ENCODE measurements at regions not wholly inside any gene's neighbourhood (a gene's known extent, or its start where the extent isn't known, plus 50 kb on each side); places are given as distances from the start of the nearest gene placed in this dataset.

DNA sequence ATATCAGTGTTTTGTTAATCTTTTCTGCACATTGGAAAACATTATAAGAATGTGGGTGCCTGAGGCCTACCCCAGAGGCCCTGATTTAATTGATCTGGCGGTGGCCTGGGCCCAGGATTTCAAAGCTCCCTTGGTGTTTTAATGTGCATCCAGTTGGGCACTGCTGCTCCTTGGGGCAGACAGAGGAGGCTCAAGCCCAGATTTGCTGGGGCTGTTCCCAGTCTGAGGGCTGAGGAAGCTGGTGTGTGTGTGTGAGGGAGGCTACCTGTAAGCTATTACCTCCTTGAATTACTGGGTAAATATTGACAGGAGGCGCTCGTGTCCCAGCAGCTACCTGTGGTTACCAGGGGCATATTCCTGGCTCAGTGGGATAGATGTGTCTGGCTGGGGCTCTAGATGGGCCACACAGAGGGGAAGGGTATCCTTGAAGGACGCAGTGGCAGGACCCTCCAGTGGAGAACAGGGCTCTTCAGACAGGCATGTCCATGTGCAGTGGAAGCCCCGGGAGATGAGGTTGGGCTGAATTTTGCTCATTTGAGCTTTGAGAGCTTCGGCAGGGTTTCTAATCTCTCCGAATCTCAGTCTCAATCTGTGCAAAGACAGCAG, 975.4 kb upstream of the ZNF722 start:
- Histone ChIP-seq H3K14ac (ENCODE audit: low read length) (no peak overlapping the region), H3K23ac (ENCODE audit: low read depth, low read length, poor library complexity) (no peak overlapping the region), H3K27ac (replicated peaks; ENCODE audit: low read length) (no peak overlapping the region), H3K36me3 (replicated peaks in 1 of 2; ENCODE audit: control insufficient read depth in 2 of 2, insufficient read depth in 2 of 2, low read length in 2 of 2) (no peaks in the 10 kb centered on the region), H4K8ac (ENCODE audit: low read depth, low read length) (no peak overlapping the region), H3K4me1 (ENCODE audit: control insufficient read depth in 2 of 2, insufficient read depth in 1 of 2, low read depth in 1 of 2, low read length in 2 of 2) (no peaks in the 10 kb centered on the region), H3K9me3 (replicated peaks in 1 of 2; ENCODE audit: control insufficient read depth in 2 of 2, insufficient read depth in 1 of 2, low read depth in 1 of 2, low read length in 2 of 2) (peaks cover 0 to 34% of the 10 kb centered on the region in 2 donors), H2BK5ac (ENCODE audit: low read length) (no peak overlapping the region), H3K27me3 (ENCODE audit: control insufficient read depth in 3 of 3, insufficient read depth in 3 of 3, low read depth in 1 of 3, low read length in 3 of 3) (no peaks in the 10 kb centered on the region), H2BK120ac (ENCODE audit: low read depth, low read length) (no peak overlapping the region), H3K9ac (ENCODE audit: low read depth, low read length, poor library complexity) (no peak overlapping the region), H3K4ac (ENCODE audit: low read length) (no peak overlapping the region), H3K79me1 (ENCODE audit: low read depth, low read length) (no peaks in the 10 kb centered on the region), H2AK5ac (ENCODE audit: low read depth, low read length) (no peak overlapping the region), H3K4me3 (ENCODE audit: low read length in 2 of 2) (no peak overlapping the region), H3K4me2 (ENCODE audit: insufficient read depth, low read length, poor library complexity, severe bottlenecking) (no peak overlapping the region), H3K18ac (ENCODE audit: low read length) (no peak overlapping the region), H2BK15ac (ENCODE audit: low read length) (no peak overlapping the region), H4K91ac (ENCODE audit: low read depth, low read length, poor library complexity) (no peak overlapping the region), H2AFZ (ENCODE audit: low read length) (no peak overlapping the region), H2BK12ac (ENCODE audit: low read length) (no peak overlapping the region)
- WGBS, 2 donors (ENCODE audit: extremely low coverage in 2 of 2, insufficient read length in 2 of 2, insufficient replicate concordance in 1 of 2) = no CpG with 5 or more reads among the region's 7 CpGs
- no peak for DNase-seq (ENCODE audit: low spot score)

DNA sequence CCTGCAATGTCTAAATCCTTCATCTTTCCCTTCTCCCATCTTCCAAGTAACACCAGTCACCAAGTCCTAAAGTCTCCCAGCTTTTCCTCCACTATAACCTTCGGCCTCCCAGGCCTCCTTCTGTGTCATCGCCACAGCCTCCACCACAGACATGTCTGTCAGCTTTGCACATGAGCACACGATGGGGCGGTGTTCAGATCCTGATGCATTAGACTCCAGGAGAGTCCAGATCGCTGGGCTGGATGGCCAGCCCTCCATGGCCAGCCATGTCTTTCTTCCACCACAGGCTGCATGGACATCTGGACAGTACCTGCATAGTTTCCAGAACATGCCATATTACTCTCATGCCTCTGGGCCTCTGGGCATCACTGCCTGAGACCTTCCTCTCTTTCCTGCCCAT, 974.2 kb upstream of the ZNF722 start:
- Histone ChIP-seq H2BK15ac (ENCODE audit: low read length) (no peak overlapping the region), H3K4me3 (ENCODE audit: low read length in 2 of 2) (peak overlapping the region in 1 of 2 donors; percentile 45), H3K23ac (ENCODE audit: low read depth, low read length, poor library complexity) (no peak overlapping the region), H3K36me3 (replicated peaks in 1 of 2; ENCODE audit: control insufficient read depth in 2 of 2, insufficient read depth in 2 of 2, low read length in 2 of 2) (no peaks in the 10 kb centered on the region), H3K18ac (ENCODE audit: low read length) (no peak overlapping the region), H3K79me1 (ENCODE audit: low read depth, low read length) (no peaks in the 10 kb centered on the region), H4K8ac (ENCODE audit: low read depth, low read length) (no peak overlapping the region), H3K27me3 (ENCODE audit: control insufficient read depth in 3 of 3, insufficient read depth in 3 of 3, low read depth in 1 of 3, low read length in 3 of 3) (no peaks in the 10 kb centered on the region), H3K27ac (replicated peaks; ENCODE audit: low read length) (no peak overlapping the region), H3K4me1 (ENCODE audit: control insufficient read depth in 2 of 2, insufficient read depth in 1 of 2, low read depth in 1 of 2, low read length in 2 of 2) (no peaks in the 10 kb centered on the region), H2AK5ac (ENCODE audit: low read depth, low read length) (no peak overlapping the region), H3K9ac (ENCODE audit: low read depth, low read length, poor library complexity) (no peak overlapping the region), H2BK120ac (ENCODE audit: low read depth, low read length) (no peak overlapping the region), H3K4ac (ENCODE audit: low read length) (no peak overlapping the region), H3K4me2 (ENCODE audit: insufficient read depth, low read length, poor library complexity, severe bottlenecking) (no peak overlapping the region), H3K9me3 (replicated peaks in 1 of 2; ENCODE audit: control insufficient read depth in 2 of 2, insufficient read depth in 1 of 2, low read depth in 1 of 2, low read length in 2 of 2) (peaks cover 0 to 42% of the 10 kb centered on the region in 2 donors), H2BK12ac (ENCODE audit: low read length) (no peak overlapping the region), H3K14ac (ENCODE audit: low read length) (no peak overlapping the region), H2BK5ac (ENCODE audit: low read length) (no peak overlapping the region), H4K91ac (ENCODE audit: low read depth, low read length, poor library complexity) (no peak overlapping the region), H2AFZ (ENCODE audit: low read length) (no peak overlapping the region)
- no peak for DNase-seq (ENCODE audit: low spot score)
- no CpG with 5 or more reads among the region's 5 CpGs for WGBS, 2 donors (ENCODE audit: extremely low coverage in 2 of 2, insufficient read length in 2 of 2, insufficient replicate concordance in 1 of 2)

DNA sequence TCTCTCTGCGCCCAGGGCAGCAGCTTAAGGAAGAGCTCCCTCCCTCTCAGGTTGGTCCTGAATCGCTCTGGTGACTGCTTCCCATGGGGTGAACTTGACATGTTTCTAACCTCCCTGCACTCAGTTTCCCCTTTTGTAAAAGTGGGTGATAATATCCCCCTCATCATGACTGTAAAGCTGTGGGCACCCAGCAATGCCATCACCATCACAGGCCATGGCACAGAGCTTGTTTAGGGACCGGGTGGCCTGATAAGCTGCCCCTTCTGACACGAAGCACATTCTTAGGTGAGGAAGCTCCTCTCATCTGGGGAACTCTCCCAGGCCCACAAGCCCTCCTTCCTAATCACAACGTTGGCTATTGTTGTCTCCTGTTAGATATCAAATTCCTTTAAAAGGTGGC, 972.8 kb upstream of the ZNF722 start:
- WGBS, 2 donors (ENCODE audit: extremely low coverage in 2 of 2, insufficient read length in 2 of 2, insufficient replicate concordance in 1 of 2) = no CpG with 5 or more reads among the region's 5 CpGs
- peaks cover 0 to 45% of the 10 kb centered on the region in 2 donors for H3K9me3 ChIP-seq (replicated peaks in 1 of 2; ENCODE audit: control insufficient read depth in 2 of 2, insufficient read depth in 1 of 2, low read depth in 1 of 2, low read length in 2 of 2)

DNA sequence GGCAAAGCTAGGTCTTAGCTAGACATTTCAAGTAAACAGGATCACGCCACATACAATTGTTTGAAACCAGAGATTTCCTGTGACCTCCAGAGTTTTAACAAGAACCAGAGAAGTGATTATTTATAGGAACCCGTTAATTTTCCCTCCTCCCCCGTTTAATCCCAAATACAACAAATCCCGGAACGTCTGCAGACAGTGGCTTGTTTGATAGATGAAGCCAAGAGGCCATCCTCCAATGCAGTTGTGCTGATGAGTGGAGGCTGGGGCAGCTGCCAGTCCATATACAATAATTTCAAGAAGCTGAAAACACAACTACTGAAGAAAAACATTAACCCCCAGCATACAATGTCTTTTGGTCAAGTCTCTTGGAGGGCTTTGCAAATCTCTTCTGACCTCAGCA, 971.6 kb upstream of the ZNF722 start:
- Histone ChIP-seq H2BK120ac (ENCODE audit: low read depth, low read length) (no peak overlapping the region), H3K9ac (ENCODE audit: low read depth, low read length, poor library complexity) (no peak overlapping the region), H3K4ac (ENCODE audit: low read length) (no peak overlapping the region), H2BK12ac (ENCODE audit: low read length) (no peak overlapping the region), H3K23ac (ENCODE audit: low read depth, low read length, poor library complexity) (no peak overlapping the region), H4K8ac (ENCODE audit: low read depth, low read length) (no peak overlapping the region), H3K18ac (ENCODE audit: low read length) (no peak overlapping the region), H3K14ac (ENCODE audit: low read length) (no peak overlapping the region), H2BK5ac (ENCODE audit: low read length) (no peak overlapping the region), H3K27ac (replicated peaks; ENCODE audit: low read length) (no peak overlapping the region), H3K4me2 (ENCODE audit: insufficient read depth, low read length, poor library complexity, severe bottlenecking) (no peak overlapping the region), H4K91ac (ENCODE audit: low read depth, low read length, poor library complexity) (no peak overlapping the region), H3K9me3 (replicated peaks in 1 of 2; ENCODE audit: control insufficient read depth in 2 of 2, insufficient read depth in 1 of 2, low read depth in 1 of 2, low read length in 2 of 2) (peaks cover 0 to 51% of the 10 kb centered on the region in 2 donors), H3K4me3 (ENCODE audit: low read length in 2 of 2) (no peak overlapping the region), H3K4me1 (ENCODE audit: control insufficient read depth in 2 of 2, insufficient read depth in 1 of 2, low read depth in 1 of 2, low read length in 2 of 2) (no peaks in the 10 kb centered on the region), H3K79me1 (ENCODE audit: low read depth, low read length) (peaks cover 2% of the 10 kb centered on the region), H2AFZ (ENCODE audit: low read length) (no peak overlapping the region), H2AK5ac (ENCODE audit: low read depth, low read length) (no peak overlapping the region), H3K36me3 (replicated peaks in 1 of 2; ENCODE audit: control insufficient read depth in 2 of 2, insufficient read depth in 2 of 2, low read length in 2 of 2) (no peaks in the 10 kb centered on the region), H2BK15ac (ENCODE audit: low read length) (no peak overlapping the region), H3K27me3 (ENCODE audit: control insufficient read depth in 3 of 3, insufficient read depth in 3 of 3, low read depth in 1 of 3, low read length in 3 of 3) (no peaks in the 10 kb centered on the region)
- DNase-seq (ENCODE audit: low spot score) = no peak
- no CpG with 5 or more reads among the region's 5 CpGs for WGBS, 2 donors (ENCODE audit: extremely low coverage in 2 of 2, insufficient read length in 2 of 2, insufficient replicate concordance in 1 of 2)

More for the DNA sequence above, 972.8 kb upstream of the ZNF722 start:
- Histone ChIP-seq H3K79me1 (ENCODE audit: low read depth, low read length) (peaks cover 2% of the 10 kb centered on the region), H3K4ac (ENCODE audit: low read length) (no peak overlapping the region), H3K9ac (ENCODE audit: low read depth, low read length, poor library complexity) (peak overlapping the region; percentile 44), H2AK5ac (ENCODE audit: low read depth, low read length) (no peak overlapping the region), H3K14ac (ENCODE audit: low read length) (no peak overlapping the region), H3K27ac (replicated peaks; ENCODE audit: low read length) (no peak overlapping the region), H3K4me3 (ENCODE audit: low read length in 2 of 2) (peak overlapping the region in 1 of 2 donors; percentile 54), H2AFZ (ENCODE audit: low read length) (no peak overlapping the region), H3K4me1 (ENCODE audit: control insufficient read depth in 2 of 2, insufficient read depth in 1 of 2, low read depth in 1 of 2, low read length in 2 of 2) (no peaks in the 10 kb centered on the region), H4K91ac (ENCODE audit: low read depth, low read length, poor library complexity) (no peak overlapping the region), H2BK5ac (ENCODE audit: low read length) (no peak overlapping the region), H2BK12ac (ENCODE audit: low read length) (no peak overlapping the region), H3K4me2 (ENCODE audit: insufficient read depth, low read length, poor library complexity, severe bottlenecking) (no peak overlapping the region), H4K8ac (ENCODE audit: low read depth, low read length) (peak overlapping the region; percentile 92), H3K23ac (ENCODE audit: low read depth, low read length, poor library complexity) (no peak overlapping the region), H3K36me3 (replicated peaks in 1 of 2; ENCODE audit: control insufficient read depth in 2 of 2, insufficient read depth in 2 of 2, low read length in 2 of 2) (no peaks in the 10 kb centered on the region), H2BK15ac (ENCODE audit: low read length) (no peak overlapping the region), H3K27me3 (ENCODE audit: control insufficient read depth in 3 of 3, insufficient read depth in 3 of 3, low read depth in 1 of 3, low read length in 3 of 3) (no peaks in the 10 kb centered on the region), H3K18ac (ENCODE audit: low read length) (no peak overlapping the region), H2BK120ac (ENCODE audit: low read depth, low read length) (no peak overlapping the region)
- DNase-seq (ENCODE audit: low spot score) = no peak
